GM18867 (cell line): ENCODE measurements at regions not wholly inside any gene's neighbourhood (a gene's known extent, or its start where the extent isn't known, plus 50 kb on each side); places are given as distances from the start of the nearest gene placed in this dataset.

ENCODE experiments used
- ATAC-seq: cut with Tn5 transposase; IDR thresholded peaks from one replicate; pipeline ENCODE4 v1.9.1; 2021; ENCODE audit warnings: mild to moderate bottlenecking, moderate library complexity; ENCODE audit not compliant: unreplicated experiment

- ATAC-seq, result no peak
These were observed 52.2 kb upstream of the ZC3H15 start for GRCh38 chr2:186433777-186434432.
